C4-2B (cell line): ENCODE measurements at regions not wholly inside any gene's neighbourhood (a gene's known extent, or its start where the extent isn't known, plus 50 kb on each side); places are given as distances from the start of the nearest gene placed in this dataset.

Experiments used
- H3K27ac ChIP-seq: fragments of 450-650 bp; 2 replicates; pipeline ENCODE4 v1.5.1; 2017
- ZFX ChIP-seq: fragments of 450-650 bp; IDR thresholded peaks from 2 replicates; pipeline ENCODE4 v1.6.1; 2017
- TF ChIP-seq, protein P1 (sequence below): fragments of 450-650 bp; conservative IDR thresholded peaks from 2 replicates; pipeline ENCODE4 v1.5.1; 2017; ENCODE audit warnings: mild to moderate bottlenecking

DNA sequence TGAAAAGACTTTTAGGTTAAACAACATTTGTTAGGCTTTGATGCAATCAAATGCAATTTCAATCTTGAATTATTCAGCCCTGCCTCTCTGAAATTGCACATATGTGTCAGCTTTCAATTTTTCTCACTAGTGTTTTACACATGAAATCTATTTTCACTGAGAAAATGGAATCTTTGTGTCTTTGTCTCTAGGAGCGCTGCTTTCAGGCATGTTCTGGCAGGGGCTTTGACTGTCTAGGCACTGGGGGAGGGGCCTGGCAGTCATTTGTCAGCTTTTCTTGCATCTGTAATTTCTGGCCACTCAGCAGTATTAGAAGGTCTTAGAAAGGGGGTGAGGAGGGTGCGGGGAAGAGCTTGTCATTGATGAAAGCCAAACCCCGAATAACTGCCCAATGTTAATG is 264.4 kb downstream of the PTPRC start:
- no peak for TF ChIP-seq ZFX
- TF ChIP-seq, protein P1, sequence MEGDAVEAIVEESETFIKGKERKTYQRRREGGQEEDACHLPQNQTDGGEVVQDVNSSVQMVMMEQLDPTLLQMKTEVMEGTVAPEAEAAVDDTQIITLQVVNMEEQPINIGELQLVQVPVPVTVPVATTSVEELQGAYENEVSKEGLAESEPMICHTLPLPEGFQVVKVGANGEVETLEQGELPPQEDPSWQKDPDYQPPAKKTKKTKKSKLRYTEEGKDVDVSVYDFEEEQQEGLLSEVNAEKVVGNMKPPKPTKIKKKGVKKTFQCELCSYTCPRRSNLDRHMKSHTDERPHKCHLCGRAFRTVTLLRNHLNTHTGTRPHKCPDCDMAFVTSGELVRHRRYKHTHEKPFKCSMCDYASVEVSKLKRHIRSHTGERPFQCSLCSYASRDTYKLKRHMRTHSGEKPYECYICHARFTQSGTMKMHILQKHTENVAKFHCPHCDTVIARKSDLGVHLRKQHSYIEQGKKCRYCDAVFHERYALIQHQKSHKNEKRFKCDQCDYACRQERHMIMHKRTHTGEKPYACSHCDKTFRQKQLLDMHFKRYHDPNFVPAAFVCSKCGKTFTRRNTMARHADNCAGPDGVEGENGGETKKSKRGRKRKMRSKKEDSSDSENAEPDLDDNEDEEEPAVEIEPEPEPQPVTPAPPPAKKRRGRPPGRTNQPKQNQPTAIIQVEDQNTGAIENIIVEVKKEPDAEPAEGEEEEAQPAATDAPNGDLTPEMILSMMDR, result no peak
- no peak overlapping the region for H3K27ac ChIP-seq

DNA sequence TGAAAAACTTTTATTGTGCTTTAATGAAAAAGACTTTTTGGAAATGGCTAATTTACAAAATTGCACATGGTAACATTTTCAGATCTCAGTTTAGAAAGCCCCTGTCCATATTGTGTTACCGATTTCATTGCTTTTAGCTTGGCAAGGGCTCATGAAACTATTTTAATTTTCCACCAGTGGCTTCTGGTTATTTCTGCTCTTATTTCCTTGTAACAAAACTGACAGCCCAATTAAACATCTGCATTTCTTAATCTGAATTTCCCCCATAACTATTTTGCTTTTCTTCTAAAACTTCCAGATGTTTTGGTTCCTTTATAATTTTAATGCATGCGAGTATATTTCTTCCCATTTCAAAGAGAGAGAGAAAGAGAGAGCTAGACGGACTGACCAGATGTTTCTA is 264.8 kb downstream of the PTPRC start:
- TF ChIP-seq, protein P1, result no peak
- no peak for TF ChIP-seq ZFX
- no peak overlapping the region for H3K27ac ChIP-seq

DNA sequence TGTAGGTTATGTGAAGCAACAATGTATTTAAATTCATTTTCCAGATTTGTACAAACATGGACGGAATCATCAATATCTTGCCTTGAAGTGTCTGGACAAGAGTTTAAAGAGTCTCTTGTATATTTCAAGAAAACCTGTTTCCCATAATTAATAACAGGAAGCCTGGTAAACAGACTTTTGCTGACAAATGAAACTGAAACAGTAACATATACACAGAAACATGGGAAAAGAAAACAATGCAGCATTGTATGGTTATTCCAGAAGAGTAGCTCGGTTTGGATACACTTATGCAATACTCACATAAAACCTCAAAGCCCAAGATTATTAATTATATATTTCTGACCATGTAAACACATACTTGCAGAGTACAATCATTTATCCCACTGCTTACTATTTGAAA is 265.5 kb downstream of the PTPRC start:
- H3K27ac ChIP-seq, result no peak overlapping the region
- no peak for TF ChIP-seq ZFX
- TF ChIP-seq, protein P1, result no peak

DNA sequence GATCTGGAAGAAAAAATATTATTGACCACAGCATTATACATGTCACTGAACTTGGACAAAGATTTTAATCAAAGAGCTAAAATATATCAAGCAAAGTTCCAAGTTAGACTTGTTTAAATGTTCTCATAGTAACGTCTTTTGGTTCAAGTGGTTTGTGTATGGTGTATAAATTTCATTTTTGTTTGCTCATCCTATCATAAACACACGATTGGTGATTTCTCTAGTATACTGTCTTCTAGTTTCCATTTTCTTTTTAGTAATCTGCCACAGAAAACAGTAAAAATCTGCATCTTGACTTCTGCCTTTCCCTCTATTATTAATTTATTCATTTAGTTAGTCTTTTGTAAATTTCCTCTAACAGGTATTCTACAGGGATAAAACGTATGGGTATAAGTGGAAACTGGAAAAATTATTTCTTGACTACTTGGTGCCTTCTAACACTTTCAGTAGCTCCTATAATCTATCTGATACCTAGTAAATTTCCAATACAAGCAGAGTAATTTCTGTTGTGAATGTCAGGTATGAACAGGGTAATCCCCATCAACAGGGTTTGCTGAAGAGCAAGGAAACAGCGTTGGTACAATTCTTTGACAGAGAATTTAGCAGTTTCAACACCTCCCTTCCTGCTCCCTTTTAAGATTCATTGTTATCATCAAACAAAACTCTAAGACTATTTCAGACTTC is 268.0 kb downstream of the PTPRC start:
- H3K27ac ChIP-seq, result no peak overlapping the region
- TF ChIP-seq ZFX, result no peak
- TF ChIP-seq, protein P1, result no peak

DNA sequence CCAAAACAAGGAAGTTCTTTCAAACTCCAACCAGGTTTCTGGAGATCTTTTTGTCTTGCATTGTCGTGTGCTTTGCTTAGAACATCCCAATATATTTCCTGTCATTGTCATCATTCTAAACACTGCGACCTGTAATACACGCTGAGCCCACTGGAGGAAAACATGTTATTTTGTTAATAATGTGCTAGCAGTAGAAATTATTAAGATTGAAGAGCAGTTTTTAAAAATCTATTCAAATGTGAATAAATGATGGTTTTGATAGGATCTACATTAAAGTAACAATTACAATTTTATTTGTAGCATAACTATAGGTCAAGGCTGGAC is 268.5 kb downstream of the PTPRC start:
- no peak overlapping the region for H3K27ac ChIP-seq
- no peak for TF ChIP-seq ZFX
- TF ChIP-seq, protein P1, result no peak

DNA sequence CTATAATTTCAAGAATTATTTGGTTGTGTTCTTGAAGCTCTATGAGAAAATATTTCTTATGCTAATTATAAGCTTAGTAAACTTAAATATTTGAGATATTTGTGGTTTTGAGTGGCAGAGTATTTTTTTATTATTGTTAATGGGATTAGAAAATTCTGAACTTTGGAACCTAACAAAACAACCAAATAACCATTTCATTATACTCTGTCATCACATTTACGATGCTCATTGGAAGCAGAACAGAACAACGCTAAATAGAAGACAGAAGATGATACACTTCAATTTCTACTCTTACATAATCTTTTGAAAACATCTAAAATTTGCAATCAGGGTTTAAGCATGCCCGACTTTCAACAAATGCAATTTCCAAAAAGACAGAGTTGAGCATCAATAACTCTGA is 270.2 kb downstream of the PTPRC start:
- TF ChIP-seq, protein P1, result no peak
- no peak for TF ChIP-seq ZFX
- no peak overlapping the region for H3K27ac ChIP-seq

DNA sequence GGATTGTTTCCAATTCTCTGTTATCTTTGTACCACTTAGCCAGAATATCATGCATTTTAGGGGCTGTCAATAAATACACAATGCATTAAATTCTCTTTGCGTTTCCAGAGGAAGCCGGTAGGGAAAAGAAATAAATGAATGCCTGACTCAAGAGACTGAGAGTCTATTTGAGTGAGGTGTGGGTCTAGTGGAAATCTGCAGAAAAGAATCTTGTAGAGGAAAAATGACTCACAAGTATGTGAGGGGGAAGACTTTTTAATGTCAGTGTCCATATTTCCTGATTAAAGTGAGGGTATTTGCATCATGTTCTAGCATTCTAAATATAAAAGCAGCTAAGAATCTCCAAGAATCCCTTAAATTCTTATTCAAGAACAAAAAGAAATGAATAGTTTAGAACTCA is 271.1 kb downstream of the PTPRC start:
- no peak for TF ChIP-seq ZFX
- TF ChIP-seq, protein P1, result no peak
- H3K27ac ChIP-seq, result no peak overlapping the region
